IMR-90 (cell line): ENCODE measurements at regions not wholly inside any gene's neighbourhood (a gene's known extent, or its start where the extent isn't known, plus 50 kb on each side); places are given as distances from the start of the nearest gene placed in this dataset.

ENCODE experiments used
- ATAC-seq: fragments of 200-7000 bp; cut with Tn5 transposase; 2 replicates; pipeline ENCODE4 v1.9.1; 2020; ENCODE audit warnings: low read depth, mild to moderate bottlenecking, moderate library complexity
- BruUV-seq: library from RNA; stranded (reverse); fragments of 400-500 nt; replicated peaks from 2 replicates; lab custom pipeline; 2021; lab: Mats Ljungman, UMichigan
- CTCF ChIA-PET: fragments of 300-600 bp; formaldehyde crosslinking; extraction: SDS; loops from one replicate; lab custom pipeline; 2021; ENCODE audit warnings: antibody characterized with exemption; lab: Yijun Ruan, JAX
- POLR2A ChIA-PET: fragments of 300-600 bp; sonication (Branson Sonifier 250); formaldehyde crosslinking; loops from one replicate; lab custom pipeline; 2022; ENCODE audit warnings: antibody characterized with exemption; ENCODE audit not compliant: unreplicated experiment; lab: Charles Lee
- DNase-seq: peaks from one replicate; pipeline ENCODE4 v3.0.0; 2013
- H2AFZ ChIP-seq: replicated peaks from 2 replicates; pipeline ENCODE3; 2013; ENCODE audit warnings: low read length, mild to moderate bottlenecking; ENCODE audit not compliant: poor library complexity
- H2AK5ac ChIP-seq: 2 replicates; pipeline ENCODE4 v1.6.1; 2013; ENCODE audit warnings: low read depth, low read length, inconsistent platforms
- H2AK9ac ChIP-seq: replicated peaks from 2 replicates; pipeline ENCODE3; 2013; ENCODE audit warnings: mild to moderate bottlenecking, low read depth, low read length, moderate library complexity; ENCODE audit not compliant: poor library complexity
- H2BK120ac ChIP-seq: 2 replicates; pipeline ENCODE4 v1.6.1; 2013; ENCODE audit warnings: low read depth, low read length, inconsistent platforms
- H2BK15ac ChIP-seq: 3 replicates; pipeline ENCODE4 v1.6.1; 2013; ENCODE audit warnings: low read depth, low read length, inconsistent platforms
- H2BK20ac ChIP-seq: 2 replicates; pipeline ENCODE4 v1.6.1; 2013; ENCODE audit warnings: low read depth, mild to moderate bottlenecking, inconsistent platforms, low read length, moderate library complexity
- H2BK5ac ChIP-seq: 2 replicates; pipeline ENCODE4 v1.6.1; 2013; ENCODE audit warnings: mild to moderate bottlenecking, low read depth, low read length, inconsistent platforms; ENCODE audit not compliant: poor library complexity, severe bottlenecking
- H3K14ac ChIP-seq: replicated peaks from 2 replicates; pipeline ENCODE4 v1.6.1; 2013; ENCODE audit warnings: low read depth, low read length, inconsistent platforms
- H3K18ac ChIP-seq: 2 replicates; pipeline ENCODE4 v1.6.1; 2013; ENCODE audit warnings: low read depth, low read length, control low read depth
- H3K23ac ChIP-seq: 2 replicates; pipeline ENCODE4 v1.6.1; 2013; ENCODE audit warnings: low read depth, low read length, inconsistent platforms
- H3K27ac ChIP-seq: 2 replicates; pipeline ENCODE4 v1.5.1; 2013; ENCODE audit warnings: mild to moderate bottlenecking, control low read depth, low read length; ENCODE audit not compliant: insufficient read depth
- H3K27me3 ChIP-seq: 2 replicates; pipeline ENCODE4 v1.6.1; 2013; ENCODE audit warnings: low read length; ENCODE audit not compliant: control insufficient read depth, insufficient read depth
- H3K36me3 ChIP-seq: 2 replicates; pipeline ENCODE4 v1.6.1; 2013; ENCODE audit warnings: low read length, mixed read lengths; ENCODE audit not compliant: control insufficient read depth, insufficient read depth
- H3K4ac ChIP-seq: 2 replicates; pipeline ENCODE4 v1.6.1; 2013; ENCODE audit warnings: low read depth, low read length, inconsistent platforms
- H3K4me1 ChIP-seq: 2 replicates; pipeline ENCODE4 v1.6.1; 2013; ENCODE audit warnings: low read length, mixed read lengths; ENCODE audit not compliant: control insufficient read depth, insufficient read depth
- H3K4me2 ChIP-seq: 2 replicates; pipeline ENCODE4 v1.6.1; 2013; ENCODE audit warnings: low read depth, mild to moderate bottlenecking, control low read depth, low read length, moderate library complexity
- H3K4me3 ChIP-seq: 2 replicates; pipeline ENCODE4 v1.5.1; 2013; ENCODE audit warnings: low read depth, mild to moderate bottlenecking, control low read depth, low read length, moderate library complexity; ENCODE audit not compliant: insufficient read depth
- H3K56ac ChIP-seq: 2 replicates; pipeline ENCODE4 v1.6.1; 2013; ENCODE audit warnings: low read length, inconsistent platforms; ENCODE audit not compliant: insufficient read depth; ENCODE audit errors: extremely low read depth
- H3K79me1 ChIP-seq, 2 experiments: 2 replicates each; pipeline ENCODE4 v1.6.1; 2013; ENCODE audit warnings: low read length in 2 of 2, inconsistent platforms in 1 of 2, low read depth in 1 of 2
- H3K9ac ChIP-seq: 2 replicates; pipeline ENCODE4 v1.6.1; 2013; ENCODE audit warnings: low read depth, low read length, control low read depth
- H3K9me1 ChIP-seq: 2 replicates; pipeline ENCODE4 v1.6.1; 2013; ENCODE audit warnings: low read length, inconsistent platforms; ENCODE audit not compliant: insufficient read depth
- H3K9me3 ChIP-seq: 2 replicates; pipeline ENCODE4 v1.6.1; 2013; ENCODE audit warnings: low read length; ENCODE audit not compliant: control insufficient read depth, insufficient read depth
- H4K20me1 ChIP-seq: 2 replicates; pipeline ENCODE4 v1.6.1; 2013; ENCODE audit warnings: low read length, inconsistent platforms; ENCODE audit not compliant: insufficient read depth
- H4K5ac ChIP-seq: 2 replicates; pipeline ENCODE4 v1.6.1; 2013; ENCODE audit warnings: mild to moderate bottlenecking, low read depth, low read length, control low read depth
- H4K8ac ChIP-seq, 2 experiments: 2 replicates each; pipeline ENCODE4 v1.6.1; 2013; ENCODE audit warnings: low read depth in 2 of 2, low read length in 2 of 2, control low read depth in 1 of 2, inconsistent platforms in 1 of 2
- H4K91ac ChIP-seq: 2 replicates; pipeline ENCODE4 v1.6.1; 2013; ENCODE audit warnings: low read depth, low read length, inconsistent platforms; ENCODE audit not compliant: insufficient read depth
- BHLHE40 ChIP-seq: fragments of 150-350 bp; IDR thresholded peaks from 2 replicates; pipeline ENCODE4 v1.6.1; 2016; ENCODE audit warnings: mild to moderate bottlenecking, low read depth, low read length
- CEBPB ChIP-seq: IDR thresholded peaks from 2 replicates; pipeline ENCODE4 v1.6.1; 2012; ENCODE audit warnings: low read depth, low read length, improper control_type of control experiment
- CHD1 ChIP-seq: IDR thresholded peaks from 2 replicates; pipeline ENCODE4 v1.6.1; 2012; ENCODE audit warnings: low read depth, low read length, improper control_type of control experiment
- FOS ChIP-seq: fragments of 150-350 bp; IDR thresholded peaks from 2 replicates; pipeline ENCODE4 v1.6.1; 2016; ENCODE audit warnings: low read depth, low read length
- MAFK ChIP-seq: IDR thresholded peaks from 2 replicates; pipeline ENCODE4 v1.6.1; 2012; ENCODE audit warnings: low read depth, low read length, improper control_type of control experiment
- MAZ ChIP-seq: IDR thresholded peaks from 2 replicates; pipeline ENCODE4 v1.6.1; 2012; ENCODE audit warnings: low read depth, mild to moderate bottlenecking, low read length, improper control_type of control experiment, moderate library complexity, borderline replicate concordance
- MXI1 ChIP-seq: IDR thresholded peaks from 2 replicates; pipeline ENCODE4 v1.6.1; 2012; ENCODE audit warnings: low read depth, mild to moderate bottlenecking, low read length, moderate library complexity, borderline replicate concordance
- NFE2L2 ChIP-seq: fragments of 150-350 bp; IDR thresholded peaks from 2 replicates; pipeline ENCODE4 v1.6.1; 2016; ENCODE audit warnings: low read depth, mild to moderate bottlenecking, low read length
- POLR2A ChIP-seq: IDR thresholded peaks from 2 replicates; pipeline ENCODE4 v1.6.1; 2012; ENCODE audit warnings: mild to moderate bottlenecking, low read depth, low read length
- RAD21 ChIP-seq: IDR thresholded peaks from 2 replicates; pipeline ENCODE4 v1.6.1; 2012; ENCODE audit warnings: low read length, improper control_type of control experiment
- RCOR1 ChIP-seq: IDR thresholded peaks from 2 replicates; pipeline ENCODE4 v1.6.1; 2012; ENCODE audit warnings: mild to moderate bottlenecking, low read length, improper control_type of control experiment; ENCODE audit not compliant: insufficient replicate concordance
- RFX5 ChIP-seq: IDR thresholded peaks from 2 replicates; pipeline ENCODE4 v1.8.0; 2012; ENCODE audit warnings: low read depth, mild to moderate bottlenecking, low read length, moderate library complexity
- SMC3 ChIP-seq: fragments of 150-350 bp; IDR thresholded peaks from 2 replicates; pipeline ENCODE4 v1.6.1; 2016; ENCODE audit warnings: low read depth, mild to moderate bottlenecking, antibody characterized with exemption, low read length, moderate library complexity
- dilution Hi-C: fragments of 300-500 bp; cut with HindIII; formaldehyde crosslinking; loops from one replicate; pipeline ENCODE4 v1.14.3; 2018; ENCODE audit warnings: low sequenced_read_pairs; ENCODE audit not compliant: unreplicated experiment
- in situ Hi-C: fragments of 300-500 bp; cut with MboI; formaldehyde crosslinking; loops from 3 replicates; pipeline ENCODE4 v1.14.3; 2019; ENCODE audit warnings: low sequenced_read_pairs, inconsistent platforms, mixed read lengths
- intact Hi-C: fragments of 100-400 bp; cut with micrococcal nuclease; formaldehyde crosslinking; loops from 2 replicates; pipeline ENCODE4 v1.10.0; 2022
- TF ChIP-seq, protein P1 (sequence below): fragments of 150-350 bp; IDR thresholded peaks from 2 replicates; pipeline ENCODE4 v1.6.1; 2017; ENCODE audit warnings: mild to moderate bottlenecking, antibody characterized with exemption, low read length, low read depth
- TF ChIP-seq, protein P2 (sequence below): conservative IDR thresholded peaks from 2 replicates; pipeline ENCODE4 v1.5.1; 2012; ENCODE audit warnings: mild to moderate bottlenecking, low read depth, low read length, improper control_type of control experiment
- TF ChIP-seq, protein P3 (sequence below): fragments of 150-350 bp; IDR thresholded peaks from 2 replicates; pipeline ENCODE4 v1.6.1; 2016; ENCODE audit warnings: low read depth, mild to moderate bottlenecking, low read length, moderate library complexity, borderline replicate concordance

DNA sequence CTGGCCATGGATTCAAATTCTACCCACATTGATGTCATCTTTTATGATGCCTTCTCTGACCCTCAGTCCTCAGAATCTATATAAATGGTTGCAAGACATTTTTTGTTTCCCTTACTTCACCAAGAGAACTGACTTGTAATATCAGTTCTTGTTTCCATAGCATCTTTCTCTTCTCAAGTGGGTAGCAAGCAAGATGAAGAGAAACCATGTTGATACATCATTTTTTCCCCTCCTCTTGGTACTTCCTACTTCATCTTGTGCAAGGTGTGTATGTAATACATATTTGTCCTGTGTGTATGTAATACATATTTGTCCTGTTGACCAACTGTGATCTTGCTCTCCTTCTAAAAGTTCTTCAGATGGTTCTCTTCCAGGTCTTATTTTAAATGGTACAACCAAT, 348.6 kb downstream of the PTEN start:
- Histone ChIP-seq H2BK20ac (no peak overlapping the region), H3K9me3 (no peaks in the 10 kb centered on the region), H3K36me3 (no peaks in the 10 kb centered on the region), H2AK9ac (no peak overlapping the region), H3K4ac (no peak overlapping the region), H3K23ac (no peak overlapping the region), H3K9ac (no peak overlapping the region), H2AK5ac (no peak overlapping the region), H3K4me3 (no peak overlapping the region), H3K4me1 (peaks cover 2% of the 10 kb centered on the region; the same call in 1 of the 2 replicates), H3K4me2 (no peak overlapping the region), H4K5ac (no peak overlapping the region), H2AFZ (no peak overlapping the region), H2BK120ac (no peak overlapping the region), H3K79me1 (no peaks in the 10 kb centered on the region), H3K56ac (no peak overlapping the region), H4K20me1 (no peaks in the 10 kb centered on the region), H4K8ac (no peak overlapping the region), H3K9me1 (no peaks in the 10 kb centered on the region), H3K27me3 (no peaks in the 10 kb centered on the region), H4K91ac (no peak overlapping the region), H3K27ac (no peak overlapping the region), H3K18ac (no peak overlapping the region), H2BK5ac (no peak overlapping the region), H2BK15ac (no peak overlapping the region), H3K14ac (no peak overlapping the region)
- intact Hi-C loops = no loop called here
- no peak for ATAC-seq
- in situ Hi-C loops = no loop called here
- TF ChIP-seq MAZ (no peak), NFE2L2 (no peak), POLR2A (no peak), CEBPB (no peak), MXI1 (no peak), BHLHE40 (no peak), MAFK (no peak), RAD21 (no peak), RCOR1 (no peak), FOS (no peak), RFX5 (no peak), SMC3 (no peak), CHD1 (no peak)
- TF ChIP-seq, protein P1, sequence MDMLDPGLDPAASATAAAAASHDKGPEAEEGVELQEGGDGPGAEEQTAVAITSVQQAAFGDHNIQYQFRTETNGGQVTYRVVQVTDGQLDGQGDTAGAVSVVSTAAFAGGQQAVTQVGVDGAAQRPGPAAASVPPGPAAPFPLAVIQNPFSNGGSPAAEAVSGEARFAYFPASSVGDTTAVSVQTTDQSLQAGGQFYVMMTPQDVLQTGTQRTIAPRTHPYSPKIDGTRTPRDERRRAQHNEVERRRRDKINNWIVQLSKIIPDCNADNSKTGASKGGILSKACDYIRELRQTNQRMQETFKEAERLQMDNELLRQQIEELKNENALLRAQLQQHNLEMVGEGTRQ = no peak
- TF ChIP-seq, protein P2, sequence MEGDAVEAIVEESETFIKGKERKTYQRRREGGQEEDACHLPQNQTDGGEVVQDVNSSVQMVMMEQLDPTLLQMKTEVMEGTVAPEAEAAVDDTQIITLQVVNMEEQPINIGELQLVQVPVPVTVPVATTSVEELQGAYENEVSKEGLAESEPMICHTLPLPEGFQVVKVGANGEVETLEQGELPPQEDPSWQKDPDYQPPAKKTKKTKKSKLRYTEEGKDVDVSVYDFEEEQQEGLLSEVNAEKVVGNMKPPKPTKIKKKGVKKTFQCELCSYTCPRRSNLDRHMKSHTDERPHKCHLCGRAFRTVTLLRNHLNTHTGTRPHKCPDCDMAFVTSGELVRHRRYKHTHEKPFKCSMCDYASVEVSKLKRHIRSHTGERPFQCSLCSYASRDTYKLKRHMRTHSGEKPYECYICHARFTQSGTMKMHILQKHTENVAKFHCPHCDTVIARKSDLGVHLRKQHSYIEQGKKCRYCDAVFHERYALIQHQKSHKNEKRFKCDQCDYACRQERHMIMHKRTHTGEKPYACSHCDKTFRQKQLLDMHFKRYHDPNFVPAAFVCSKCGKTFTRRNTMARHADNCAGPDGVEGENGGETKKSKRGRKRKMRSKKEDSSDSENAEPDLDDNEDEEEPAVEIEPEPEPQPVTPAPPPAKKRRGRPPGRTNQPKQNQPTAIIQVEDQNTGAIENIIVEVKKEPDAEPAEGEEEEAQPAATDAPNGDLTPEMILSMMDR = no peak
- TF ChIP-seq, protein P3, sequence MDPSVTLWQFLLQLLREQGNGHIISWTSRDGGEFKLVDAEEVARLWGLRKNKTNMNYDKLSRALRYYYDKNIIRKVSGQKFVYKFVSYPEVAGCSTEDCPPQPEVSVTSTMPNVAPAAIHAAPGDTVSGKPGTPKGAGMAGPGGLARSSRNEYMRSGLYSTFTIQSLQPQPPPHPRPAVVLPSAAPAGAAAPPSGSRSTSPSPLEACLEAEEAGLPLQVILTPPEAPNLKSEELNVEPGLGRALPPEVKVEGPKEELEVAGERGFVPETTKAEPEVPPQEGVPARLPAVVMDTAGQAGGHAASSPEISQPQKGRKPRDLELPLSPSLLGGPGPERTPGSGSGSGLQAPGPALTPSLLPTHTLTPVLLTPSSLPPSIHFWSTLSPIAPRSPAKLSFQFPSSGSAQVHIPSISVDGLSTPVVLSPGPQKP = no peak
- no peak for DNase-seq
- POLR2A ChIA-PET = no interaction called here
- dilution Hi-C loops = no loop called here
- CTCF ChIA-PET = interaction anchor here (0.6 kb wide), 1 partner anchor 18 kb away, joined by 3 read pairs; no protein-coding TSS in a partner anchor
- BruUV-seq = no TSS peak
